Esophagus muscularis mucosa (tissue), 4 donors: ENCODE measurements at regions not wholly inside any gene's neighbourhood (a gene's known extent, or its start where the extent isn't known, plus 50 kb on each side); places are given as distances from the start of the nearest gene placed in this dataset.

Experiments used
- DNase-seq: peaks from one replicate; pipeline ENCODE4 v3.0.0-alpha.2; 2017; ENCODE audit errors: extremely low spot score
- H3K27ac ChIP-seq, 4 donors: fragments of 200-600 bp; sonication (generic); replicated peaks in 1 of 4; 1 replicate in 3 of 4; 2 replicates in 1 of 4; pipeline ENCODE4 v1.5.1; 2016 to 2019; ENCODE audit warnings: mild to moderate bottlenecking in 1 of 4
- H3K27me3 ChIP-seq, 4 donors: fragments of 200-600 bp; sonication (generic); one replicate each; pipeline versions ENCODE4 v1.5.1 to v1.6.0; 2016 to 2019
- H3K36me3 ChIP-seq, 4 donors: fragments of 200-600 bp; sonication (generic); one replicate each; pipeline ENCODE4 v1.5.1; 2016 to 2019
- H3K4me1 ChIP-seq, 4 donors: fragments of 200-600 bp; sonication (generic); one replicate each; pipeline ENCODE4 v1.5.1; 2016 to 2019
- H3K4me3 ChIP-seq, 4 donors: fragments of 200-600 bp; sonication (generic); 1 replicate in 2 of 4; 2 replicates in 2 of 4; pipeline ENCODE4 v1.5.1; 2016 to 2019; ENCODE audit warnings: mild to moderate bottlenecking in 4 of 4, moderate library complexity in 1 of 4
- H3K9me3 ChIP-seq, 4 donors: fragments of 200-600 bp; sonication (generic); 1 replicate in 3 of 4; 2 replicates in 1 of 4; pipeline ENCODE4 v1.5.1; 2016 to 2019
- EP300 ChIP-seq: sonication (generic); formaldehyde crosslinking; IDR thresholded peaks from one replicate; pipeline ENCODE4 v1.6.1; 2017; ENCODE audit warnings: antibody characterized with exemption
- POLR2A ChIP-seq: fragments of 450-650 bp; IDR thresholded peaks from one replicate; pipeline ENCODE4 v1.6.1; 2017; ENCODE audit warnings: antibody characterized with exemption, moderate library complexity, mild to moderate bottlenecking, low read depth
- POLR2AphosphoS5 ChIP-seq, 2 donors: sonication (generic); formaldehyde crosslinking; IDR thresholded peaks; one replicate each; pipeline ENCODE4 v1.6.1; 2017; ENCODE audit warnings: antibody characterized with exemption in 2 of 2
- WGBS: methylation state at CpG from one replicate; pipeline ENCODE4 v1.1.5; 2018; 5-methylcytosine and 5-hydroxymethylcytosine counted together
- intact Hi-C: fragments of 100-400 bp; cut with DNase I; formaldehyde crosslinking; loops from one replicate; pipeline ENCODE4 v1.15.1; 2023
- TF ChIP-seq, protein P1 (sequence below), 3 experiments: fragments of 200-600 bp in 2 of 3; fragments of 450-650 bp in 1 of 3; sonication (generic) in 2 of 3; IDR thresholded peaks; one replicate each; pipeline ENCODE4 v1.5.1; 2017 to 2019; ENCODE audit warnings: antibody characterized with exemption in 3 of 3, mild to moderate bottlenecking in 2 of 3, moderate library complexity in 1 of 3

DNA sequence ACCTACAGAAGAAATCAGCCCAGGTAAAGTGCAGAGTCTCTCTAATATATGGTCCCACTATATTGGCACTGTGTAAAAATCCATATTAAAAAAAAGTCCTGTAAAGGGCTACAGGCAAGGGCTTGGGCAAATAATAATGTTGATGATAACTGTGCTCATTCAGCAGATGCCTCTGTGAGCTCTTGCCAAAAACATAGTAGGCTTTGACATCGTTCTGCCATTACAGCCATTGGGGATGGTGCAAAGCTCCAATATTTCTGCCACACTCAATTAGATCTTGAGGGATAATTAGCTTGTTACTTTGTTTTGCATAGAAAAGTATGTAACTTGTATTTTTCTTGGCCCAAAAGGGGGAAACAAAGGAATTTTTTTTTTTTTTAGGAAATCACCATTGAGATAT is 645.5 kb upstream of the FAM241A start:
- no peak for TF ChIP-seq EP300
- TF ChIP-seq, protein P1, sequence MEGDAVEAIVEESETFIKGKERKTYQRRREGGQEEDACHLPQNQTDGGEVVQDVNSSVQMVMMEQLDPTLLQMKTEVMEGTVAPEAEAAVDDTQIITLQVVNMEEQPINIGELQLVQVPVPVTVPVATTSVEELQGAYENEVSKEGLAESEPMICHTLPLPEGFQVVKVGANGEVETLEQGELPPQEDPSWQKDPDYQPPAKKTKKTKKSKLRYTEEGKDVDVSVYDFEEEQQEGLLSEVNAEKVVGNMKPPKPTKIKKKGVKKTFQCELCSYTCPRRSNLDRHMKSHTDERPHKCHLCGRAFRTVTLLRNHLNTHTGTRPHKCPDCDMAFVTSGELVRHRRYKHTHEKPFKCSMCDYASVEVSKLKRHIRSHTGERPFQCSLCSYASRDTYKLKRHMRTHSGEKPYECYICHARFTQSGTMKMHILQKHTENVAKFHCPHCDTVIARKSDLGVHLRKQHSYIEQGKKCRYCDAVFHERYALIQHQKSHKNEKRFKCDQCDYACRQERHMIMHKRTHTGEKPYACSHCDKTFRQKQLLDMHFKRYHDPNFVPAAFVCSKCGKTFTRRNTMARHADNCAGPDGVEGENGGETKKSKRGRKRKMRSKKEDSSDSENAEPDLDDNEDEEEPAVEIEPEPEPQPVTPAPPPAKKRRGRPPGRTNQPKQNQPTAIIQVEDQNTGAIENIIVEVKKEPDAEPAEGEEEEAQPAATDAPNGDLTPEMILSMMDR (IDR thresholded peaks at IDR 0.05) = no peak
- 52% methylated on average over 1 of the region's 1 CpG for WGBS
- H3K27ac ChIP-seq = no peak overlapping the region
- no peaks in the 10 kb centered on the region for H3K36me3 ChIP-seq
- H3K9me3 ChIP-seq = no peaks in the 10 kb centered on the region
- no peaks in the 10 kb centered on the region for H3K4me1 ChIP-seq
- intact Hi-C loops = no loop called here
- no peaks in the 10 kb centered on the region for H3K27me3 ChIP-seq
- H3K4me3 ChIP-seq = no peak overlapping the region
- DNase-seq = no peak

DNA sequence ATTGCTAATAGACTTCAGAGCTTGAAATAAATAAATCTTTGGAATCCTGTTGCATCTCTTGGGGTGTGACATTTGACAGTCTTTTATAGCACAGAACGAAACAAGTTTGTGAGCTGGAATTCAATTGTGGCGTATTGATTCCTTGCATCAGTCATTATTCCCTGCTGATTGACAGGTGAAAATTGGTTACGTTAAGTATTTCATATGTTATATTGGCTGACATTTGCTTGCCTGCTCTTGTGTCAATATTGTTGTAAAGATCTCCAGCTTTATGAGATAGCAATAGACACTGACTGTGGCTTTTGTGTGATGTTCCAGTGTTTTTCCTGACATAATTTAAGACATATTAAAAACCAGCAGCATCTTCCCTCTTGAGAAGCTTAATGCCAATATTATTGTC is 644.4 kb upstream of the FAM241A start:
- no peaks in the 10 kb centered on the region for H3K36me3 ChIP-seq
- TF ChIP-seq EP300 (no peak), POLR2AphosphoS5 (IDR thresholded peaks at IDR 0.05) (no peak), POLR2A (no peak)
- TF ChIP-seq, protein P1 (IDR thresholded peaks at IDR 0.05) = no peak
- H3K4me1 ChIP-seq = no peaks in the 10 kb centered on the region
- intact Hi-C loops = no loop called here
- DNase-seq = no peak
- H3K4me3 ChIP-seq = no peak overlapping the region
- WGBS = 94% methylated on average over 3 of the region's 3 CpGs
- no peak overlapping the region for H3K27ac ChIP-seq
- no peaks in the 10 kb centered on the region for H3K27me3 ChIP-seq
- no peaks in the 10 kb centered on the region for H3K9me3 ChIP-seq

GRCh38 chr4:111501946-111502345 is 643.3 kb upstream of the FAM241A start:
- no peaks in the 10 kb centered on the region for H3K4me1 ChIP-seq
- H3K27me3 ChIP-seq = no peaks in the 10 kb centered on the region
- 85% methylated on average over 2 of the region's 2 CpGs for WGBS
- no peaks in the 10 kb centered on the region for H3K36me3 ChIP-seq
- H3K9me3 ChIP-seq = no peaks in the 10 kb centered on the region
- no peak overlapping the region for H3K4me3 ChIP-seq
- DNase-seq = no peak
- TF ChIP-seq, protein P1 (IDR thresholded peaks at IDR 0.05) = no peak
- TF ChIP-seq EP300 (no peak), POLR2AphosphoS5 (IDR thresholded peaks at IDR 0.05) (no peak), POLR2A (no peak)
- intact Hi-C loops = no loop called here
- no peak overlapping the region for H3K27ac ChIP-seq

DNA sequence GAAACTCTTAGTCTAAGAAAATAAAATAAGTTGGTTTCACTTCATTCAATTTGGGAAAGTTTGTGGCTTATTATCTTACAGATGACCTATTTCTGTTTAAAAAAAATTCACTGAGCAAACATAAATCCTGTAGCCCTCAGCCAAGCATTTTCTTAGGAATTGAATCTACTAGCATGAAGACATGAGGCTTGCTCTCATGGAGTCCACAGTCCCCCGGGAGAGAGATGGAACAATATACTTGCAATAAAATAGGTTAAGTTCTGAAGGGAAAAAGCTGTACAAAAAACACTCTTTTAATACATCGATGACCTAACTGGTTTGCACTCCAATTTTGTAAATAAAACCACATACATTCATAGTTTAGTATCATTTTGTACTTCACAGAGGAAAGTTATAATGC is 642.6 kb upstream of the FAM241A start:
- TF ChIP-seq POLR2A = no peak
- TF ChIP-seq, protein P1 (IDR thresholded peaks at IDR 0.05) = no peak
- no peak for TF ChIP-seq EP300
- no peak for TF ChIP-seq POLR2AphosphoS5 (IDR thresholded peaks at IDR 0.05)
- intact Hi-C loops = no loop called here
- Histone ChIP-seq H3K9me3 (no peaks in the 10 kb centered on the region), H3K4me1 (no peaks in the 10 kb centered on the region), H3K36me3 (no peaks in the 10 kb centered on the region), H3K4me3 (no peak overlapping the region), H3K27ac (no peak overlapping the region), H3K27me3 (no peaks in the 10 kb centered on the region)
- 86% methylated on average over 2 of the region's 2 CpGs for WGBS
- no peak for DNase-seq

- Histone ChIP-seq H3K27ac (no peak overlapping the region), H3K4me1 (no peaks in the 10 kb centered on the region), H3K4me3 (no peak overlapping the region), H3K27me3 (no peaks in the 10 kb centered on the region), H3K36me3 (no peaks in the 10 kb centered on the region), H3K9me3 (no peaks in the 10 kb centered on the region)
- intact Hi-C loops = no loop called here
- WGBS = 84% methylated on average over 2 of the region's 2 CpGs
- TF ChIP-seq, protein P1 (IDR thresholded peaks at IDR 0.05) = no peak
- no peak for TF ChIP-seq EP300
- no peak for TF ChIP-seq POLR2A
- no peak for TF ChIP-seq POLR2AphosphoS5 (IDR thresholded peaks at IDR 0.05)
- no peak for DNase-seq
Measured at GRCh38 chr4:111506706-111507105, 638.5 kb upstream of the FAM241A start.
